GM12874 (cell line): ENCODE measurements at regions not wholly inside any gene's neighbourhood (a gene's known extent, or its start where the extent isn't known, plus 50 kb on each side); places are given as distances from the start of the nearest gene placed in this dataset.

Experiments used
- TF ChIP-seq, protein P1 (sequence below): IDR thresholded peaks from 2 replicates; pipeline ENCODE4 v1.5.1; 2011; ENCODE audit warnings: low read depth, mild to moderate bottlenecking, control low read depth, low read length, moderate library complexity; ENCODE audit not compliant: insufficient read depth

GRCh38 chr11:33646629-33647028 is 54.0 kb downstream of the C11orf91 start:
- TF ChIP-seq, protein P1, sequence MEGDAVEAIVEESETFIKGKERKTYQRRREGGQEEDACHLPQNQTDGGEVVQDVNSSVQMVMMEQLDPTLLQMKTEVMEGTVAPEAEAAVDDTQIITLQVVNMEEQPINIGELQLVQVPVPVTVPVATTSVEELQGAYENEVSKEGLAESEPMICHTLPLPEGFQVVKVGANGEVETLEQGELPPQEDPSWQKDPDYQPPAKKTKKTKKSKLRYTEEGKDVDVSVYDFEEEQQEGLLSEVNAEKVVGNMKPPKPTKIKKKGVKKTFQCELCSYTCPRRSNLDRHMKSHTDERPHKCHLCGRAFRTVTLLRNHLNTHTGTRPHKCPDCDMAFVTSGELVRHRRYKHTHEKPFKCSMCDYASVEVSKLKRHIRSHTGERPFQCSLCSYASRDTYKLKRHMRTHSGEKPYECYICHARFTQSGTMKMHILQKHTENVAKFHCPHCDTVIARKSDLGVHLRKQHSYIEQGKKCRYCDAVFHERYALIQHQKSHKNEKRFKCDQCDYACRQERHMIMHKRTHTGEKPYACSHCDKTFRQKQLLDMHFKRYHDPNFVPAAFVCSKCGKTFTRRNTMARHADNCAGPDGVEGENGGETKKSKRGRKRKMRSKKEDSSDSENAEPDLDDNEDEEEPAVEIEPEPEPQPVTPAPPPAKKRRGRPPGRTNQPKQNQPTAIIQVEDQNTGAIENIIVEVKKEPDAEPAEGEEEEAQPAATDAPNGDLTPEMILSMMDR, result no peak

GRCh38 chr11:33646168-33646567 is 54.5 kb downstream of the C11orf91 start:
- TF ChIP-seq, protein P1, result no peak

DNA sequence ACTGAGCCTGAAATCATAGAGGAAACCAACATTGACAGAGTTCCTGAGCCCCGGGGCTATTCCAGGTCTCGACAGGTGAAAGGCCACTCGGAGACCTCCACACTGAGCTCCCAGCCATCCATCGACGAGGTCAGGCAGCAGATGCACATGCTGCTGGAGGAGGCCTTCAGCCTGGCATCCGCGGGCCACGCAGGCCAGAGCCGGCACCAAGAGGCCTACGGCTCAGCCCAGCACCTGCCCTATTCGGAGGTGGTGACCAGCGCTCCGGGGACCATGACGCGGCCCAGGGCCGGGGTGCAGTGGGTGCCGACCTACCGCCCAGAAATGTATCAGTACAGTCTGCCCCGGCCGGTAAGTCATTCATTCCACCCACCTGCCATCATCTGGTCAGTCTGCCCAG is 54.9 kb downstream of the C11orf91 start:
- TF ChIP-seq, protein P1, result no peak

DNA sequence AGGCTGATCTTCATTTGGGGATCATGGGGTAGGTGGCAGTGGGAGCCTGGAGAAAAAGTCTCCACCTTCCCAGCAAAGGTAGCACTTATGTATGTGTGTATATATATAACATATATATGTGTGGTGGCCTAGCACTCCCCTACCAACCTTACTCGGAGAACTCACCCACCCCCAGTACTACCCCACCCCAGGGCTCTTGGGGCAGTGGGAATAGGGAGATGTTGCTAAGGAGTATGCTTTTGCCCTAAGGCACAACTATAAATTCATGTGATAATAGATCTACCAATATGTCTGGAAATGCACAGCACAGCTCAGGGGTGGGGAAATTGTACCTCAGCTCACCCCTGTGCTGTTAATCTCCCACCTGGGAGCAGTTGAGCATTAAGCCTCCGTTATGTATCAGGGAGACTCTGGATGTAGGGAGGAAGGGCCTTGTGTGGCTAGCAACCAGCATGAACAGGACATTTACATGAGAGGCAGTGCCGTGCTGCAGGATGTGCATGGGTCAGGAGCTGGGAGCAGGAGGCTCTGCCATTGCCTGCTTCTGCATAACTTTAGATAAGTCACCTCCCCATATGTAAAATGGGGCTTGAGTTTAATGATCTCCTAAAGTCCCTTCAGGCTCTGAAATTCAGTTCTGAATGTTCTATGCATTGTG is 57.3 kb downstream of the C11orf91 start:
- TF ChIP-seq, protein P1, result no peak

DNA sequence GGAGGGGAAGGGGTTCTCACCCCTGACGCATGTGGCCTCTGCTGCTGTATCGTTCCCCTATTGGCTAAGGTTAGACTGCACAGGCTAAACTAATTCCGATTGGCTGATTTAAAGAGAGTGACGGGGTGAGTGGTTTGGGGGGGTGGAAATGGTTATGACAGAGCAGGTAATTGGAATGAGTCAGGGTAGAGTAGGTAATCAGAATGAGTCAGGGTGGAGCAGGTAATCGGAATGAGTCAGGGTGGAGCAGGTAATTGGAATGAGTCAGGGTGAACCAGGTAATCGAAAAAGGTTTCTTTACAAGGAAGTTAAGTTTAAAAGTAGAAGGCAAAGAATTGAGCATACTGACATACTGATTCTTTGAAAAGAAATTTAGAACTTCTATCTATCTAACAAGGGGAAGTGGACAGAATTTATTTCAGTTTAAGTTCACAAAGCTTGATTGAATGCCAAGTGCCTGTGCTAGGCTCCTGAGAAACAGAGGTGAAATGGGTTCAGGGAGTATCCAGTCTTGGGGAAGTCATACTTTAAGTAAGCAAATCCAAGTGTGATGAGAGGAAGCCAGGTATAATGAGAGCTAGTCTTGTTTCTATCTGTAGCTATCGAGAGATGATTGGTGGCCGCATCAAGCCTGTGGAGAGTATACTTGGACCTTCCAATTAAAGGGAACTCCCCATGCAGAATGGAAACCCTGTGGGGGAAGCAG is 58.0 kb downstream of the C11orf91 start:
- TF ChIP-seq, protein P1, result no peak

GRCh38 chr11:33640730-33641371 is 59.8 kb downstream of the C11orf91 start:
- TF ChIP-seq, protein P1, result no peak

GRCh38 chr11:33638608-33639007 is 62.0 kb downstream of the C11orf91 start:
- TF ChIP-seq, protein P1, result no peak
